ENCODE measurements at regions not wholly inside any gene's neighbourhood (a gene's known extent, or its start where the extent isn't known, plus 50 kb on each side); places are given as distances from the start of the nearest gene placed in this dataset.

- no peak for TF ChIP-seq EZH2 (IDR thresholded peaks at IDR 0.05; ENCODE audit: low read length, missing control alignments)
- no peak for TF ChIP-seq CTCF (conservative IDR thresholded peaks at IDR 0.05 in 1 of 2, IDR thresholded peaks at IDR 0.05 in 1 of 2; ENCODE audit: low read depth in 1 of 2, low read length in 2 of 2)
These were observed 1383.1 kb downstream of the C4orf33 start for GRCh38 chr4:130479020-130479419.

Measured in fibroblast of lung (primary cell).